ENCODE measurements at regions not wholly inside any gene's neighbourhood (a gene's known extent, or its start where the extent isn't known, plus 50 kb on each side); places are given as distances from the start of the nearest gene placed in this dataset.

DNA sequence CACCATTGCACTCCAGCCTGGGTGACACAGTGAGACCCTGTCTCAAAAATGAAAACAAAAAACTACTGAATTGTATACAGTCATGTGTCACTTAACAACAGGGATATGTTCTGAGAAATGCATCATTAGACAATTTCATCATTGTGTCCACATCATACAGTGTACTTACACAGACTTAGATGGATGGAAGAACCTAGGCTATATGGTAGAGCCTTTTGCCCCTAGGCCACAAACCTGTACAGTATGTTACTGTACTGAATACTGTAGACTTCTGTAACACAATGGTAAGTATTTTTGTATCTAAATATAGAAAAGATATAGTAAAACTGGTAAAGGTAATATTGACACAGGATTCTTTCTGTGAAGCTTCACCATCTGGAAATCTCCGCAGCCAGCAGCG is 81.7 kb downstream of the KBTBD2 start:
- TF ChIP-seq, protein P1, sequence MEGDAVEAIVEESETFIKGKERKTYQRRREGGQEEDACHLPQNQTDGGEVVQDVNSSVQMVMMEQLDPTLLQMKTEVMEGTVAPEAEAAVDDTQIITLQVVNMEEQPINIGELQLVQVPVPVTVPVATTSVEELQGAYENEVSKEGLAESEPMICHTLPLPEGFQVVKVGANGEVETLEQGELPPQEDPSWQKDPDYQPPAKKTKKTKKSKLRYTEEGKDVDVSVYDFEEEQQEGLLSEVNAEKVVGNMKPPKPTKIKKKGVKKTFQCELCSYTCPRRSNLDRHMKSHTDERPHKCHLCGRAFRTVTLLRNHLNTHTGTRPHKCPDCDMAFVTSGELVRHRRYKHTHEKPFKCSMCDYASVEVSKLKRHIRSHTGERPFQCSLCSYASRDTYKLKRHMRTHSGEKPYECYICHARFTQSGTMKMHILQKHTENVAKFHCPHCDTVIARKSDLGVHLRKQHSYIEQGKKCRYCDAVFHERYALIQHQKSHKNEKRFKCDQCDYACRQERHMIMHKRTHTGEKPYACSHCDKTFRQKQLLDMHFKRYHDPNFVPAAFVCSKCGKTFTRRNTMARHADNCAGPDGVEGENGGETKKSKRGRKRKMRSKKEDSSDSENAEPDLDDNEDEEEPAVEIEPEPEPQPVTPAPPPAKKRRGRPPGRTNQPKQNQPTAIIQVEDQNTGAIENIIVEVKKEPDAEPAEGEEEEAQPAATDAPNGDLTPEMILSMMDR (IDR thresholded peaks at IDR 0.05 in 4 of 5, conservative IDR thresholded peaks at IDR 0.05 in 1 of 5) = no peak
- TF ChIP-seq POLR2A (IDR thresholded peaks at IDR 0.05) = no peak

Data from gastrocnemius medialis (tissue), 4 donors.